CD14-positive monocyte (primary cell): ENCODE measurements at regions not wholly inside any gene's neighbourhood (a gene's known extent, or its start where the extent isn't known, plus 50 kb on each side); places are given as distances from the start of the nearest gene placed in this dataset.

Experiments
- DNase-seq, 3 donors: peaks; one replicate each; pipeline ENCODE4 v3.0.0-alpha.2; 2011 to 2022
- H2AFZ ChIP-seq: 2 replicates; pipeline ENCODE4 v1.6.0; 2012; ENCODE audit warnings: mild to moderate bottlenecking, low read depth, low read length, inconsistent platforms; ENCODE audit not compliant: insufficient read depth, poor library complexity, severe bottlenecking
- H3K27ac ChIP-seq, 2 donors: 1 replicate in 1 of 2; 2 replicates in 1 of 2; pipeline ENCODE4 v1.5.1; 2012 to 2013; ENCODE audit warnings: low read length in 2 of 2, control low read depth in 1 of 2, inconsistent platforms in 1 of 2, low read depth in 1 of 2, mild to moderate bottlenecking in 1 of 2
- H3K27me3 ChIP-seq, 2 donors: one replicate each; pipeline versions ENCODE4 v1.6.0 to v1.6.1; 2011 to 2013; ENCODE audit warnings: low read length in 2 of 2; ENCODE audit not compliant: control insufficient read depth in 2 of 2, insufficient read depth in 2 of 2
- H3K36me3 ChIP-seq, 2 donors: replicated peaks in 1 of 2; 1 replicate in 1 of 2; 2 replicates in 1 of 2; pipeline versions ENCODE4 v1.5.1 to v1.6.1; 2012 to 2013; ENCODE audit warnings: low read length in 2 of 2, control low read depth in 1 of 2, inconsistent platforms in 1 of 2, mild to moderate bottlenecking in 1 of 2; ENCODE audit not compliant: insufficient read depth in 2 of 2, control insufficient read depth in 1 of 2
- H3K4me1 ChIP-seq, 2 donors: 1 replicate in 1 of 2; 2 replicates in 1 of 2; pipeline versions ENCODE4 v1.5.1 to v1.6.1; 2012 to 2013; ENCODE audit warnings: low read length in 2 of 2, control low read depth in 1 of 2, inconsistent platforms in 1 of 2, mild to moderate bottlenecking in 1 of 2, moderate library complexity in 1 of 2; ENCODE audit not compliant: insufficient read depth in 2 of 2, control insufficient read depth in 1 of 2
- H3K4me2 ChIP-seq: replicated peaks from 2 replicates; pipeline ENCODE3; 2012; ENCODE audit warnings: low read length, moderate library complexity, mild to moderate bottlenecking; ENCODE audit not compliant: poor library complexity, severe bottlenecking; ENCODE audit errors: extremely low read depth
- H3K4me3 ChIP-seq, 3 experiments: fragments of 200-600 bp in 1 of 3; sonication (generic) in 1 of 3; replicated peaks in 1 of 3; 1 replicate in 2 of 3; 2 replicates in 1 of 3; pipeline ENCODE4 v1.5.1; 2011 to 2013; ENCODE audit warnings: low read length in 3 of 3, mild to moderate bottlenecking in 3 of 3, control low read depth in 2 of 3, low read depth in 2 of 3, inconsistent platforms in 1 of 3, moderate library complexity in 1 of 3
- H3K79me2 ChIP-seq: 2 replicates; pipeline ENCODE4 v1.6.0; 2012; ENCODE audit warnings: mild to moderate bottlenecking, control low read depth, inconsistent platforms, low read length, moderate library complexity; ENCODE audit not compliant: insufficient read depth
- H3K9ac ChIP-seq: 2 replicates; pipeline ENCODE4 v1.6.0; 2017; ENCODE audit warnings: low read length, mild to moderate bottlenecking; ENCODE audit not compliant: insufficient read depth, poor library complexity, severe bottlenecking
- H3K9me3 ChIP-seq, 2 donors: replicated peaks in 1 of 2; 1 replicate in 1 of 2; 2 replicates in 1 of 2; pipeline versions ENCODE4 v1.5.1 to v1.6.1; 2012 to 2013; ENCODE audit warnings: low read length in 2 of 2, control low read depth in 1 of 2; ENCODE audit not compliant: control insufficient read depth in 1 of 2, insufficient read depth in 1 of 2
- H4K20me1 ChIP-seq: 2 replicates; pipeline ENCODE4 v1.6.0; 2012; ENCODE audit warnings: mild to moderate bottlenecking, low read length, control low read depth, moderate library complexity; ENCODE audit not compliant: insufficient read depth
- H3K27ac Mint-ChIP-seq, 7 donors: one replicate each; pipeline ENCODE4 v1.8.0; 2020; ENCODE audit warnings: mild to moderate bottlenecking in 7 of 7, mixed read lengths in 7 of 7, moderate library complexity in 6 of 7, inconsistent platforms in 2 of 7
- H3K27me3 Mint-ChIP-seq, 3 donors: one replicate each; pipeline ENCODE4 v1.8.0; 2021 to 2022; ENCODE audit warnings: low read depth in 3 of 3, mild to moderate bottlenecking in 3 of 3, mixed read lengths in 3 of 3, moderate library complexity in 3 of 3, inconsistent platforms in 1 of 3
- H3K36me3 Mint-ChIP-seq, 2 donors: one replicate each; pipeline ENCODE4 v1.8.0; 2020; ENCODE audit warnings: mixed read lengths in 2 of 2, inconsistent platforms in 1 of 2, mild to moderate bottlenecking in 1 of 2
- H3K4me1 Mint-ChIP-seq: one replicate; pipeline ENCODE4 v1.8.0; 2020; ENCODE audit warnings: mild to moderate bottlenecking, mixed read lengths
- H3K4me3 Mint-ChIP-seq, 2 donors: one replicate each; pipeline ENCODE4 v1.8.0; 2020; ENCODE audit warnings: mild to moderate bottlenecking in 2 of 2, mixed read lengths in 2 of 2, moderate library complexity in 1 of 2
- H3K9me3 Mint-ChIP-seq, 7 donors: one replicate each; pipeline ENCODE4 v1.8.0; 2020 to 2022; ENCODE audit warnings: mixed read lengths in 7 of 7, mild to moderate bottlenecking in 6 of 7, moderate library complexity in 6 of 7, inconsistent platforms in 2 of 7
- WGBS: methylation state at CpG from one replicate; pipeline ENCODE4 v1.1.5; 2013; ENCODE audit warnings: missing lambda C conversion rate; ENCODE audit not compliant: insufficient coverage; 5-methylcytosine and 5-hydroxymethylcytosine counted together
- intact Hi-C, 2 donors: fragments of 100-400 bp; cut with micrococcal nuclease; formaldehyde crosslinking; loops; one replicate each; pipeline versions ENCODE4 v1.15.0 to v1.15.1; 2023
- TF ChIP-seq, protein P1 (sequence below): fragments of 200-600 bp; IDR thresholded peaks from one replicate; pipeline ENCODE4 v1.8.0; 2022; ENCODE audit warnings: antibody characterized with exemption, mild to moderate bottlenecking

DNA sequence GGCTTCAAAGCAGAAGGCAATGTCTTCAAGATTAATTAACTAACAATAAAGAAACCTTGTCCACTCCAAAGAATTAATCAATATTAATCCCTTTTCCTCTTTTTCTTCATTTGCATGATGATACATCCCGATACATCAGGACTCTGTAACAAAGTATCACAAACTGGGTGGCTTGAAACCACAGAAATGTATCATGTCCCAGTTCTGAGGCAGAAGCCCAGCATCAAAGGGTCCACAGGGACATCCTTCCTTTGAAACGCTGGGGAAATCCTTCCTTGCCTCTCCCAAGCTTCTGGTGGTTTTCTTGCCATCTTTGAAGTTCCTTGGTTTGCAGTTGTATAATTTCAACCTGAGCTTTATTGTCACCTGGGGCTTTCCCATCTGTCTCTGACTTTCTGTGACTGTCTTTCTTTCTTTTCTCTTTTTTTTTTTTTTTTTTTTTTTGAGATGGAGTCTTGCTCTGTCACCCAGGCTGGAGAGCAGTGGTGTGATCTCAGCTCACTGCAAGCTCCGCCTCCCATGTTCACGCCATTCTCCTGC, 210.2 kb upstream of the ADARB2 start:
- H3K9me3 Mint-ChIP-seq: peaks cover 5 to 13% (median 10%) of the 10 kb centered on the region in 7 donors
- H3K4me1 Mint-ChIP-seq: no peaks in the 10 kb centered on the region
- peaks cover 0 to 3% (median 1%) of the 10 kb centered on the region in 3 donors for H3K27me3 Mint-ChIP-seq
- no peaks in the 10 kb centered on the region for H3K27me3 ChIP-seq
- H3K36me3 Mint-ChIP-seq: no peaks in the 10 kb centered on the region
- no peak overlapping the region for H3K27ac Mint-ChIP-seq
- no peak overlapping the region for H3K27ac ChIP-seq
- H2AFZ ChIP-seq: no peak overlapping the region
- no peak overlapping the region for H3K4me3 Mint-ChIP-seq
- H3K79me2 ChIP-seq: no peaks in the 10 kb centered on the region
- intact Hi-C loops: no loop called here
- H3K36me3 ChIP-seq: no peaks in the 10 kb centered on the region
- TF ChIP-seq, protein P1, sequence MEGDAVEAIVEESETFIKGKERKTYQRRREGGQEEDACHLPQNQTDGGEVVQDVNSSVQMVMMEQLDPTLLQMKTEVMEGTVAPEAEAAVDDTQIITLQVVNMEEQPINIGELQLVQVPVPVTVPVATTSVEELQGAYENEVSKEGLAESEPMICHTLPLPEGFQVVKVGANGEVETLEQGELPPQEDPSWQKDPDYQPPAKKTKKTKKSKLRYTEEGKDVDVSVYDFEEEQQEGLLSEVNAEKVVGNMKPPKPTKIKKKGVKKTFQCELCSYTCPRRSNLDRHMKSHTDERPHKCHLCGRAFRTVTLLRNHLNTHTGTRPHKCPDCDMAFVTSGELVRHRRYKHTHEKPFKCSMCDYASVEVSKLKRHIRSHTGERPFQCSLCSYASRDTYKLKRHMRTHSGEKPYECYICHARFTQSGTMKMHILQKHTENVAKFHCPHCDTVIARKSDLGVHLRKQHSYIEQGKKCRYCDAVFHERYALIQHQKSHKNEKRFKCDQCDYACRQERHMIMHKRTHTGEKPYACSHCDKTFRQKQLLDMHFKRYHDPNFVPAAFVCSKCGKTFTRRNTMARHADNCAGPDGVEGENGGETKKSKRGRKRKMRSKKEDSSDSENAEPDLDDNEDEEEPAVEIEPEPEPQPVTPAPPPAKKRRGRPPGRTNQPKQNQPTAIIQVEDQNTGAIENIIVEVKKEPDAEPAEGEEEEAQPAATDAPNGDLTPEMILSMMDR: no peak
- no peak overlapping the region for H3K4me2 ChIP-seq
- H3K9ac ChIP-seq: no peak overlapping the region
- no peak for DNase-seq
- H3K9me3 ChIP-seq: peaks cover 3 to 14% of the 10 kb centered on the region in 2 donors
- H3K4me3 ChIP-seq: no peak overlapping the region
- WGBS: 82% methylated on average over 1 of the region's 4 CpGs
- no peaks in the 10 kb centered on the region for H4K20me1 ChIP-seq
- no peaks in the 10 kb centered on the region for H3K4me1 ChIP-seq

DNA sequence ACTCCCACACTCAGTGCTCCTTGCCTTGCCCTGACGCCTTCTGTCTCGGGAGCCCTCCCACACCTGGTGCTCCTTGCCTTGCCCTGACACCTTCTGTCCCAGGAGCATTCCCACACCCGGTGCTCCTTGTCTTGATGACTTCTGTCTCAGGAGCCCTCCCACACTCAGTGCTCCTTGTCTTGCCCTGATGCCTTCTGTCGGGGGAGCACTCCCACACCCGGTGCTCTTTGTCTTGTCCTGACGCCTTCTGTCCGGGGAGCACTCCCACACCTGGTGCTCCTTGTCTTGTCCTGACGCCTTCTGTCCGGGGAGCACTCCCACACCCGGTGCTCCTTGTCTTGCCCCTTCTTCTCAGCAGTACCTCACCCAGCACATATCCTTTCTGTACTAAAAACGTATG, 207.2 kb upstream of the ADARB2 start:
- H3K4me1 ChIP-seq: no peaks in the 10 kb centered on the region
- peaks cover 1% of the 10 kb centered on the region for H3K4me1 Mint-ChIP-seq
- peaks cover 0 to 13% (median 2%) of the 10 kb centered on the region in 7 donors for H3K9me3 Mint-ChIP-seq
- no peak overlapping the region for H3K4me3 Mint-ChIP-seq
- WGBS: 88% methylated on average over 11 of the region's 11 CpGs
- DNase-seq: no peak
- H3K4me3 ChIP-seq: no peak overlapping the region
- H3K36me3 Mint-ChIP-seq: no peaks in the 10 kb centered on the region
- no peak overlapping the region for H3K9ac ChIP-seq
- H2AFZ ChIP-seq: no peak overlapping the region
- no peak overlapping the region for H3K27ac Mint-ChIP-seq
- intact Hi-C loops: no loop called here
- H3K36me3 ChIP-seq: no peaks in the 10 kb centered on the region
- H3K9me3 ChIP-seq: peaks cover 0 to 4% of the 10 kb centered on the region in 2 donors
- H3K4me2 ChIP-seq: no peak overlapping the region
- peaks cover 0 to 2% (median 1%) of the 10 kb centered on the region in 3 donors for H3K27me3 Mint-ChIP-seq
- TF ChIP-seq, protein P1: no peak
- no peaks in the 10 kb centered on the region for H3K79me2 ChIP-seq
- H3K27ac ChIP-seq: no peak overlapping the region
- H3K27me3 ChIP-seq: no peaks in the 10 kb centered on the region
- no peaks in the 10 kb centered on the region for H4K20me1 ChIP-seq
